ENCODE measurements at regions not wholly inside any gene's neighbourhood (a gene's known extent, or its start where the extent isn't known, plus 50 kb on each side); places are given as distances from the start of the nearest gene placed in this dataset.

DNA sequence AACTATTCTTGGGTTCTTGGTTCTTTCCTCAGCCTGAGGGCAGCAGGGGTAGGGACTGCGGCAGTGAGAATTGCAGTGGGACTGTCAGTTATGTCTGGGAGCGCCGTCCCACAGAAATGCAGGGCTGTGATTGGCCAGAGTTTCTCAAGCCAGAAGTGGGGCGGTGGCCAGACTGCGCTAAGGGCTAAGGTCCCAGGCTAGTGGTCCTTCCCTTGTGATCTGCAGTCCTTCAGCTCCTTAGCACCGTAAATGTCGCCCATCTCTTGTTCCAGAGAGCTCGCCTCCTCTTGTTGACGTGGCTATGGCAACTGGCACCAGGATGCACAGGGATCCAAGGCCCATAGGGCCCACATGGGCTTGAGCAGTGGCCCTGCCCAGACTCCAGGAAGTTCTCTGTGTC, 223.5 kb downstream of the GRIA2 start:
- TF ChIP-seq, protein P1, sequence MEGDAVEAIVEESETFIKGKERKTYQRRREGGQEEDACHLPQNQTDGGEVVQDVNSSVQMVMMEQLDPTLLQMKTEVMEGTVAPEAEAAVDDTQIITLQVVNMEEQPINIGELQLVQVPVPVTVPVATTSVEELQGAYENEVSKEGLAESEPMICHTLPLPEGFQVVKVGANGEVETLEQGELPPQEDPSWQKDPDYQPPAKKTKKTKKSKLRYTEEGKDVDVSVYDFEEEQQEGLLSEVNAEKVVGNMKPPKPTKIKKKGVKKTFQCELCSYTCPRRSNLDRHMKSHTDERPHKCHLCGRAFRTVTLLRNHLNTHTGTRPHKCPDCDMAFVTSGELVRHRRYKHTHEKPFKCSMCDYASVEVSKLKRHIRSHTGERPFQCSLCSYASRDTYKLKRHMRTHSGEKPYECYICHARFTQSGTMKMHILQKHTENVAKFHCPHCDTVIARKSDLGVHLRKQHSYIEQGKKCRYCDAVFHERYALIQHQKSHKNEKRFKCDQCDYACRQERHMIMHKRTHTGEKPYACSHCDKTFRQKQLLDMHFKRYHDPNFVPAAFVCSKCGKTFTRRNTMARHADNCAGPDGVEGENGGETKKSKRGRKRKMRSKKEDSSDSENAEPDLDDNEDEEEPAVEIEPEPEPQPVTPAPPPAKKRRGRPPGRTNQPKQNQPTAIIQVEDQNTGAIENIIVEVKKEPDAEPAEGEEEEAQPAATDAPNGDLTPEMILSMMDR (conservative IDR thresholded peaks at IDR 0.05 in 1 of 2, IDR thresholded peaks at IDR 0.05 in 1 of 2; ENCODE audit: extremely low read depth in 1 of 2, insufficient read depth in 1 of 2, low read depth in 1 of 2, low read length in 2 of 2): no peak
- no peak for TF ChIP-seq EZH2 (IDR thresholded peaks at IDR 0.05; ENCODE audit: borderline replicate concordance, low read length)

All from mammary epithelial cell (primary cell).